Fibroblast of pulmonary artery (primary cell): ENCODE measurements at regions not wholly inside any gene's neighbourhood (a gene's known extent, or its start where the extent isn't known, plus 50 kb on each side); places are given as distances from the start of the nearest gene placed in this dataset.
A peak's percentile ranks its signal among the peaks of the same experiment; 100 is the strongest.

ENCODE experiments used
- DNase-seq: peaks from one replicate; pipeline ENCODE4 v3.0.0-alpha.2; 2010; ENCODE audit warnings: low read depth
- H3K4me3 ChIP-seq: replicated peaks from 2 replicates; pipeline ENCODE4 v1.5.1; 2011; ENCODE audit warnings: low read depth, mild to moderate bottlenecking, control low read depth, low read length, moderate library complexity
- CTCF ChIP-seq: IDR thresholded peaks from 2 replicates; pipeline ENCODE4 v1.5.1; 2011; ENCODE audit warnings: mild to moderate bottlenecking, control low read depth, low read length, inconsistent platforms; ENCODE audit errors: missing control alignments

- TF ChIP-seq CTCF: no peak
- H3K4me3 ChIP-seq: no peak overlapping the region
- no peak for DNase-seq
These were observed 228.5 kb upstream of the JUN start for GRCh38 chr1:59012378-59012777.

- no peak overlapping the region for H3K4me3 ChIP-seq
- DNase-seq: peak; percentile 69
- no peak for TF ChIP-seq CTCF
These were observed 229.6 kb upstream of the JUN start for GRCh38 chr1:59013276-59013927.

- TF ChIP-seq CTCF: no peak
- no peak overlapping the region for H3K4me3 ChIP-seq
- no peak for DNase-seq
These were observed 230.1 kb upstream of the JUN start for GRCh38 chr1:59013928-59014279.

GRCh38 chr1:59014827-59015226 is 231.0 kb upstream of the JUN start:
- no peak for TF ChIP-seq CTCF
- no peak for DNase-seq
- H3K4me3 ChIP-seq: no peak overlapping the region

- DNase-seq: peak; percentile 73
- TF ChIP-seq CTCF: no peak
- no peak overlapping the region for H3K4me3 ChIP-seq
These were observed 231.9 kb upstream of the JUN start for GRCh38 chr1:59015708-59016107.

- no peak for TF ChIP-seq CTCF
- H3K4me3 ChIP-seq: no peak overlapping the region
- no peak for DNase-seq
These were observed 232.5 kb upstream of the JUN start for GRCh38 chr1:59016390-59016789.

- H3K4me3 ChIP-seq: no peak overlapping the region
- no peak for DNase-seq
- TF ChIP-seq CTCF: no peak
These were observed 233.8 kb upstream of the JUN start for GRCh38 chr1:59017501-59018231.
